ENCODE measurements at regions not wholly inside any gene's neighbourhood (a gene's known extent, or its start where the extent isn't known, plus 50 kb on each side); places are given as distances from the start of the nearest gene placed in this dataset.

- DNase-seq (ENCODE audit: low read depth, low spot score), result no peak
- Histone ChIP-seq H3K4me2 (ENCODE audit: control insufficient read depth, extremely low read depth, insufficient read depth, low read depth, low read length) (no peak overlapping the region), H3K36me3 (ENCODE audit: control insufficient read depth in 2 of 2, extremely low read depth in 1 of 2, insufficient read depth in 2 of 2, low read length in 2 of 2) (peaks cover 2 to 3% of the 10 kb centered on the region in 2 experiments), H3K4me1 (ENCODE audit: control insufficient read depth, extremely low read depth, insufficient read depth, low read length) (no peaks in the 10 kb centered on the region), H3K4me3 (ENCODE audit: control insufficient read depth in 2 of 3, extremely low read depth in 1 of 3, insufficient read depth in 2 of 3, low read depth in 1 of 3, low read length in 3 of 3) (no peak overlapping the region), H4K20me1 (ENCODE audit: control insufficient read depth, extremely low read depth, insufficient read depth, low read length) (no peaks in the 10 kb centered on the region), H3K9ac (ENCODE audit: control insufficient read depth, extremely low read depth, insufficient read depth, low read length) (no peak overlapping the region), H3K27me3 (ENCODE audit: control insufficient read depth, extremely low read depth, insufficient read depth, low read length) (no peaks in the 10 kb centered on the region), H3K79me2 (ENCODE audit: control insufficient read depth, insufficient read depth, low read length) (peaks cover 73% of the 10 kb centered on the region), H2AFZ (ENCODE audit: control insufficient read depth, low read length) (no peak overlapping the region), H3K9me3 (ENCODE audit: control insufficient read depth, low read depth, low read length) (no peaks in the 10 kb centered on the region), H3K9me1 (ENCODE audit: control insufficient read depth, extremely low read depth, insufficient read depth, low read length) (no peaks in the 10 kb centered on the region), H3K27ac (ENCODE audit: control insufficient read depth, insufficient read depth, low read length) (no peak overlapping the region)
- no peak for FAIRE-seq
- TF ChIP-seq CTCF (optimal IDR thresholded peaks at IDR 0.05 in 1 of 3, IDR thresholded peaks at IDR 0.05 in 1 of 3, conservative IDR thresholded peaks at IDR 0.05 in 1 of 3; ENCODE audit: extremely low read depth in 1 of 3, insufficient read depth in 2 of 3, low read length in 3 of 3) (no peak), EZH2 (IDR thresholded peaks at IDR 0.05; ENCODE audit: low read length) (no peak)
- dilution Hi-C loops (cut with MboI; ENCODE audit: extremely low pct_ligation_motif_present, low sequenced_read_pairs), result no loop called here
Measured at GRCh38 chr3:165464736-165465135, 268.6 kb upstream of the SLITRK3 start.

DNA sequence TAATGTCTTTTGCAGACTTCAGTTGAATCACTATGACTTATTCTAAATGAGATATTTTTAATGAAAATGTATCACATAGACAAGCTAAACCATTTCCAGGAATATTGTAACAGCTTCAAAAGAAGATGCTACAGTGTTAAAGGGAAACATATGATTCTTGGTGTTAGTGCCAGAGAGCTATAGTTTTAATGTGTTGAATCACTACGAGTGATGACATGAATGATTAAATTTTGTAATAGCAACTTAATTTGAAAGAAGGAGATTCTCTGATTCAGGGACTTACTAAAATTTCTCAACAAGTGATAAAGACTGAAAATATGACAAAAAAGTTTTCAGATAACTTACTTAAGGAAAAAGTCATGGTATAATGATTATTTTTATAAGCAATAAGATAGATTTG lies 267.3 kb upstream of the SLITRK3 start:
- H3K9ac ChIP-seq (ENCODE audit: control insufficient read depth, extremely low read depth, insufficient read depth, low read length), result peak overlapping the region; percentile 65
- H3K27ac ChIP-seq (ENCODE audit: control insufficient read depth, insufficient read depth, low read length), result peak overlapping the region; percentile 17
- TF ChIP-seq CTCF (optimal IDR thresholded peaks at IDR 0.05 in 1 of 3, IDR thresholded peaks at IDR 0.05 in 1 of 3, conservative IDR thresholded peaks at IDR 0.05 in 1 of 3; ENCODE audit: extremely low read depth in 1 of 3, insufficient read depth in 2 of 3, low read length in 3 of 3) (no peak), EZH2 (IDR thresholded peaks at IDR 0.05; ENCODE audit: low read length) (no peak)
- no peaks in the 10 kb centered on the region for H3K9me1 ChIP-seq (ENCODE audit: control insufficient read depth, extremely low read depth, insufficient read depth, low read length)
- no peaks in the 10 kb centered on the region for H3K27me3 ChIP-seq (ENCODE audit: control insufficient read depth, extremely low read depth, insufficient read depth, low read length)
- dilution Hi-C loops (cut with MboI; ENCODE audit: extremely low pct_ligation_motif_present, low sequenced_read_pairs), result no loop called here
- peaks cover 3% of the 10 kb centered on the region for H3K4me1 ChIP-seq (ENCODE audit: control insufficient read depth, extremely low read depth, insufficient read depth, low read length)
- peak overlapping the region; percentile 50 for H3K4me2 ChIP-seq (ENCODE audit: control insufficient read depth, extremely low read depth, insufficient read depth, low read depth, low read length)
- no peak overlapping the region for H2AFZ ChIP-seq (ENCODE audit: control insufficient read depth, low read length)
- no peaks in the 10 kb centered on the region for H3K9me3 ChIP-seq (ENCODE audit: control insufficient read depth, low read depth, low read length)
- peaks cover 2 to 3% of the 10 kb centered on the region in 2 experiments for H3K36me3 ChIP-seq (ENCODE audit: control insufficient read depth in 2 of 2, extremely low read depth in 1 of 2, insufficient read depth in 2 of 2, low read length in 2 of 2)
- no peaks in the 10 kb centered on the region for H4K20me1 ChIP-seq (ENCODE audit: control insufficient read depth, extremely low read depth, insufficient read depth, low read length)
- peak overlapping the region in 2 of 3 experiments; percentile 52 to 64 for H3K4me3 ChIP-seq (ENCODE audit: control insufficient read depth in 2 of 3, extremely low read depth in 1 of 3, insufficient read depth in 2 of 3, low read depth in 1 of 3, low read length in 3 of 3)
- DNase-seq (ENCODE audit: low read depth, low spot score), result no peak
- H3K79me2 ChIP-seq (ENCODE audit: control insufficient read depth, insufficient read depth, low read length), result peaks cover 64% of the 10 kb centered on the region
- FAIRE-seq, result no peak
